Mesothelial cell of epicardium (in vitro differentiated cells): ENCODE measurements at regions not wholly inside any gene's neighbourhood (a gene's known extent, or its start where the extent isn't known, plus 50 kb on each side); places are given as distances from the start of the nearest gene placed in this dataset.

Experiments used
- DNase-seq, 2 experiments: peaks; one replicate each; pipeline ENCODE4 v3.0.0; 2021; ENCODE audit warnings: low spot score in 2 of 2; ENCODE audit not compliant: unreplicated experiment in 2 of 2
- H3K27ac Mint-ChIP-seq: 2 replicates; pipeline ENCODE4 v1.8.0; 2021; ENCODE audit warnings: mixed read lengths
- H3K27me3 Mint-ChIP-seq: 2 replicates; pipeline ENCODE4 v1.8.0; 2021; ENCODE audit warnings: low read depth, mixed read lengths
- H3K36me3 Mint-ChIP-seq: 2 replicates; pipeline ENCODE4 v1.8.0; 2021; ENCODE audit warnings: mixed read lengths
- H3K4me1 Mint-ChIP-seq: 2 replicates; pipeline ENCODE4 v1.8.0; 2021; ENCODE audit warnings: mixed read lengths
- H3K4me3 Mint-ChIP-seq: 2 replicates; pipeline ENCODE4 v1.8.0; 2021; ENCODE audit warnings: mild to moderate bottlenecking, moderate library complexity, mixed read lengths
- H3K9me3 Mint-ChIP-seq: 2 replicates; pipeline ENCODE4 v1.8.0; 2021; ENCODE audit warnings: mixed read lengths
- TF ChIP-seq, protein P1 (sequence below): fragments of 200-600 bp; sonication (generic); IDR thresholded peaks from one replicate; pipeline ENCODE4 v1.5.0; 2021; ENCODE audit warnings: antibody characterized with exemption; ENCODE audit not compliant: unreplicated experiment

DNA sequence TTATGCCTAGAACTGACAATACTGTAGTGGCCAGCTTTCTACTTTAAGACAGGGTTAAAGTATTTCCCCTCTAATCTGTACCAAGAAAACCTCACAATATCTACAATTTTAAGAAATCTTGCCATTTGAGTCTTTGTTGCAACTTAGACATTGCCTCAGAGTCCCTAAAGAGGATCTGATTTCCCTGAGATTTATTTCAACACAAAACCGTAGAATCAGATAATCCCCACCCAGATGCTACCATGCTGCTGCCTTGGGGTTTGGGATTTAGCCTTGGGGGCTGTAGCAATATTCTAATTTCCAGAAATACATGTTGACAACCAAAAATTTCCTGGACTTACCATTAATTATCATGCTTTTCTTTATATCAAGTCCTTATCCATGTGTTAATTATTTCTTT lies 50.3 kb upstream of the DENND1B start:
- Mint-ChIP-seq H3K27ac (no peak overlapping the region), H3K36me3 (peaks cover 3% of the 10 kb centered on the region)
- DNase-seq, result no peak

More for the DNA sequence above, 50.3 kb upstream of the DENND1B start:
- Mint-ChIP-seq H3K4me3 (no peak overlapping the region), H3K27me3 (no peaks in the 10 kb centered on the region), H3K4me1 (no peaks in the 10 kb centered on the region), H3K9me3 (peaks cover 20% of the 10 kb centered on the region)
- TF ChIP-seq, protein P1, sequence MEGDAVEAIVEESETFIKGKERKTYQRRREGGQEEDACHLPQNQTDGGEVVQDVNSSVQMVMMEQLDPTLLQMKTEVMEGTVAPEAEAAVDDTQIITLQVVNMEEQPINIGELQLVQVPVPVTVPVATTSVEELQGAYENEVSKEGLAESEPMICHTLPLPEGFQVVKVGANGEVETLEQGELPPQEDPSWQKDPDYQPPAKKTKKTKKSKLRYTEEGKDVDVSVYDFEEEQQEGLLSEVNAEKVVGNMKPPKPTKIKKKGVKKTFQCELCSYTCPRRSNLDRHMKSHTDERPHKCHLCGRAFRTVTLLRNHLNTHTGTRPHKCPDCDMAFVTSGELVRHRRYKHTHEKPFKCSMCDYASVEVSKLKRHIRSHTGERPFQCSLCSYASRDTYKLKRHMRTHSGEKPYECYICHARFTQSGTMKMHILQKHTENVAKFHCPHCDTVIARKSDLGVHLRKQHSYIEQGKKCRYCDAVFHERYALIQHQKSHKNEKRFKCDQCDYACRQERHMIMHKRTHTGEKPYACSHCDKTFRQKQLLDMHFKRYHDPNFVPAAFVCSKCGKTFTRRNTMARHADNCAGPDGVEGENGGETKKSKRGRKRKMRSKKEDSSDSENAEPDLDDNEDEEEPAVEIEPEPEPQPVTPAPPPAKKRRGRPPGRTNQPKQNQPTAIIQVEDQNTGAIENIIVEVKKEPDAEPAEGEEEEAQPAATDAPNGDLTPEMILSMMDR, result no peak
